K562 (cell line): ENCODE measurements at regions not wholly inside any gene's neighbourhood (a gene's known extent, or its start where the extent isn't known, plus 50 kb on each side); places are given as distances from the start of the nearest gene placed in this dataset.

Source experiments
- ATAC-seq: fragments of 200-7000 bp; cut with Tn5 transposase; 3 replicates; pipeline ENCODE4 v1.9.1; 2020; ENCODE audit warnings: moderate library complexity
- BruUV-seq: library from RNA; stranded (reverse); fragments of 400-500 nt; replicated peaks from 2 replicates; lab custom pipeline; 2021; lab: Mats Ljungman, UMichigan
- CTCF ChIA-PET: fragments of 300-600 bp; formaldehyde crosslinking; extraction: SDS; loops from one replicate; lab custom pipeline; 2021; ENCODE audit warnings: low intra/inter-chr PET ratio; lab: Yijun Ruan, JAX
- POLR2A ChIA-PET: fragments of 300-600, 350-650 bp; sonication (Branson Sonifier 250); formaldehyde crosslinking; extraction: SDS; loops from one replicate; lab custom pipeline; 2021; ENCODE audit warnings: antibody characterized with exemption, inconsistent platforms; lab: Yijun Ruan, JAX
- DNase-seq, 4 experiments: peaks; one replicate each; pipeline versions ENCODE4 v3.0.0 to v3.0.0-alpha.2; 2011 to 2018; ENCODE audit warnings: low spot score in 3 of 4, mixed read lengths in 3 of 4; ENCODE audit errors: extremely low read depth in 1 of 4
- FAIRE-seq: peaks from 2 replicates; lab custom pipeline; 2011; peaks lifted over from hg19 to GRCh38; lab: Jason Lieb, UNC
- H2AFZ ChIP-seq: 2 replicates; pipeline ENCODE4 v1.6.0; 2011; ENCODE audit warnings: low read depth, low read length, control low read depth, inconsistent platforms
- H3K27ac ChIP-seq: fragments of 200-600 bp; 3 replicates; pipeline ENCODE4 v1.8.0; 2011; ENCODE audit warnings: low read depth, mild to moderate bottlenecking, control low read depth, inconsistent platforms, low read length, moderate library complexity, mixed read lengths; ENCODE audit errors: extremely low read depth
- H3K27me3 ChIP-seq, 2 experiments: fragments of 300-600 bp in 1 of 2; 2 replicates in 1 of 2; 3 replicates in 1 of 2; pipeline versions ENCODE4 v1.6.0 to v1.8.0; 2011; ENCODE audit warnings: inconsistent platforms in 2 of 2, low read length in 2 of 2, mild to moderate bottlenecking in 1 of 2, mixed read lengths in 1 of 2, moderate library complexity in 1 of 2; ENCODE audit not compliant: control insufficient read depth in 2 of 2, insufficient read depth in 2 of 2
- H3K36me3 ChIP-seq: fragments of 300-600 bp; 3 replicates; pipeline ENCODE4 v1.8.0; 2011; ENCODE audit warnings: mild to moderate bottlenecking, low read length, inconsistent platforms; ENCODE audit not compliant: control insufficient read depth, insufficient read depth
- H3K4me1 ChIP-seq, 2 experiments: fragments of 200-600 bp in 1 of 2; replicated peaks in 1 of 2; 2 replicates in 1 of 2; 3 replicates in 1 of 2; pipeline versions ENCODE4 v1.5.1 to v1.8.0; 2011; ENCODE audit warnings: inconsistent platforms in 2 of 2, low read length in 2 of 2, mild to moderate bottlenecking in 1 of 2, mixed read lengths in 1 of 2, moderate library complexity in 1 of 2; ENCODE audit not compliant: control insufficient read depth in 2 of 2, insufficient read depth in 2 of 2
- H3K4me2 ChIP-seq: 2 replicates; pipeline ENCODE4 v1.6.1; 2011; ENCODE audit warnings: low read length, control low read depth, inconsistent platforms, mixed read lengths; ENCODE audit not compliant: insufficient read depth
- H3K4me3 ChIP-seq: fragments of 200-600 bp; sonication (generic), shearing (Covaris generic); 2 replicates; pipeline ENCODE4 v1.5.1; 2016; ENCODE audit warnings: control low read depth, inconsistent platforms
- H3K79me2 ChIP-seq: fragments of 200-600 bp; 3 replicates; pipeline ENCODE4 v1.8.0; 2011; ENCODE audit warnings: low read length, inconsistent platforms; ENCODE audit not compliant: control insufficient read depth, insufficient read depth
- H3K9ac ChIP-seq, 2 experiments: 2 replicates each; pipeline versions ENCODE4 v1.6.0 to v1.6.1; 2011; ENCODE audit warnings: low read depth in 2 of 2, low read length in 2 of 2, control low read depth in 1 of 2, inconsistent platforms in 1 of 2, mild to moderate bottlenecking in 1 of 2, mixed read lengths in 1 of 2; ENCODE audit not compliant: insufficient read depth in 1 of 2
- H3K9me1 ChIP-seq: one replicate; pipeline ENCODE4 v1.6.0; 2011; ENCODE audit warnings: inconsistent platforms, mild to moderate bottlenecking, low read length, moderate library complexity; ENCODE audit not compliant: control insufficient read depth, insufficient read depth
- H3K9me3 ChIP-seq: replicated peaks from 2 replicates; pipeline ENCODE4 v1.5.1; 2011; ENCODE audit warnings: low read depth, low read length, inconsistent platforms; ENCODE audit not compliant: control insufficient read depth, insufficient read depth
- H4K20me1 ChIP-seq: replicated peaks from 2 replicates; pipeline ENCODE4 v1.6.1; 2011; ENCODE audit warnings: low read length, inconsistent platforms, mixed read lengths; ENCODE audit not compliant: control insufficient read depth, insufficient read depth
- ATF1 ChIP-seq, 2 experiments: fragments of 450-650 bp in 1 of 2; IDR thresholded peaks; 2 replicates each; pipeline ENCODE4 v1.6.1; 2016; ENCODE audit warnings: missing compliant biosample characterization in 1 of 2, missing genetic modification characterization in 1 of 2
- ATF7 ChIP-seq: fragments of 450-650 bp; IDR thresholded peaks from 2 replicates; pipeline ENCODE4 v1.7.1; 2014; ENCODE audit warnings: mild to moderate bottlenecking, moderate library complexity
- BCL6 ChIP-seq: fragments of 250-450 bp; sonication (Bioruptor Pico); IDR thresholded peaks from 2 replicates; pipeline ENCODE4 v1.4.0; 2020
- BRF1 ChIP-seq: IDR thresholded peaks from 3 replicates; pipeline ENCODE4 v1.6.1; 2011; ENCODE audit warnings: borderline replicate concordance, mild to moderate bottlenecking; ENCODE audit not compliant: insufficient read length; ENCODE audit errors: extremely low read depth
- MYNN ChIP-seq, 2 experiments: sonication (generic); formaldehyde crosslinking in 1 of 2; IDR thresholded peaks; 2 replicates each; pipeline versions ENCODE4 v1.5.0 to v1.6.1; 2016 to 2020; ENCODE audit warnings: antibody characterized with exemption in 1 of 2, missing genetic modification reagents in 1 of 2
- NCOA4 ChIP-seq: fragments of 450-650 bp; IDR thresholded peaks from 2 replicates; pipeline ENCODE4 v1.6.1; 2018; ENCODE audit warnings: mild to moderate bottlenecking; ENCODE audit not compliant: partially characterized antibody
- NEUROD1 ChIP-seq: fragments of 150-350 bp; IDR thresholded peaks from 2 replicates; pipeline ENCODE4 v1.6.1; 2014; ENCODE audit warnings: borderline replicate concordance, low read length, low read depth; ENCODE audit not compliant: partially characterized antibody
- PHF8 ChIP-seq: fragments of 200-600 bp; sonication (generic); IDR thresholded peaks from 2 replicates; pipeline ENCODE4 v1.6.1; 2012; ENCODE audit warnings: mixed run types, mild to moderate bottlenecking, inconsistent platforms, low read length, moderate library complexity, borderline replicate concordance
- SAFB2 ChIP-seq: fragments of 200-400 bp; formaldehyde crosslinking; IDR thresholded peaks from 2 replicates; pipeline ENCODE4 v1.6.1; 2018; ENCODE audit warnings: borderline replicate concordance, low read length, low read depth, moderate library complexity; ENCODE audit not compliant: severe bottlenecking
- TAF9B ChIP-seq: fragments of 450-650 bp; IDR thresholded peaks from 2 replicates; pipeline ENCODE4 v1.6.1; 2018; ENCODE audit warnings: mild to moderate bottlenecking; ENCODE audit not compliant: partially characterized antibody
- YY1 ChIP-seq, 3 experiments: IDR thresholded peaks; 2 replicates each; pipeline ENCODE4 v1.6.1; 2011; ENCODE audit warnings: low read length in 2 of 3, mild to moderate bottlenecking in 2 of 3, moderate library complexity in 2 of 3, borderline replicate concordance in 1 of 3, control low read depth in 1 of 3, low read depth in 1 of 3; ENCODE audit not compliant: insufficient read depth in 3 of 3, insufficient replicate concordance in 2 of 3, control insufficient read depth in 1 of 3, insufficient read length in 1 of 3; ENCODE audit errors: extremely low read depth in 1 of 3
- ZBTB33 ChIP-seq: sonication (generic); formaldehyde crosslinking; IDR thresholded peaks from 2 replicates; pipeline ENCODE4 v1.8.1; 2023; ENCODE audit warnings: mild to moderate bottlenecking, missing genetic modification reagents
- ZNF431 ChIP-seq: sonication (generic); formaldehyde crosslinking; IDR thresholded peaks from 2 replicates; pipeline ENCODE4 v1.8.0; 2022; ENCODE audit warnings: mild to moderate bottlenecking, missing genetic modification reagents
- WGBS: fragments of 100-300 bp; shearing (Covaris generic); methylation state at CpG from one replicate; pipeline ENCODE4 v1.1.6; 2016; ENCODE audit warnings: low coverage, mixed read lengths; ENCODE audit not compliant: insufficient coverage; ENCODE audit errors: missing lambda C conversion rate; 5-methylcytosine and 5-hydroxymethylcytosine counted together
- in situ Hi-C: fragments of 300-500 bp; cut with MboI; formaldehyde crosslinking; loops from 4 replicates; pipeline ENCODE4 v1.15.0; 2018; ENCODE audit warnings: inconsistent platforms, mixed read lengths
- intact Hi-C: fragments of 100-400 bp; cut with micrococcal nuclease; formaldehyde crosslinking; loops from 2 replicates; pipeline ENCODE4 v1.14.2; 2022
- TF ChIP-seq, protein P1 (sequence below): fragments of 250-450 bp; sonication (Bioruptor Pico); IDR thresholded peaks from 2 replicates; pipeline ENCODE4 v1.4.0; 2020; ENCODE audit warnings: mild to moderate bottlenecking, moderate library complexity
- TF ChIP-seq, protein P2 (sequence below): fragments of 250-450 bp; sonication (Bioruptor Pico); IDR thresholded peaks from 2 replicates; pipeline ENCODE4 v1.5.0; 2021; ENCODE audit warnings: mild to moderate bottlenecking, borderline replicate concordance

- Histone ChIP-seq H3K36me3 (no peaks in the 10 kb centered on the region), H4K20me1 (no peaks in the 10 kb centered on the region), H3K9ac (no peak overlapping the region), H3K4me2 (no peak overlapping the region), H3K79me2 (no peaks in the 10 kb centered on the region), H3K27ac (no peak overlapping the region), H3K4me3 (no peak overlapping the region), H3K9me1 (no peaks in the 10 kb centered on the region), H3K27me3 (peaks cover 0 to 2% of the 10 kb centered on the region in 2 experiments; a peak in 1 of 5 replicates), H2AFZ (no peak overlapping the region), H3K4me1 (no peaks in the 10 kb centered on the region), H3K9me3 (no peaks in the 10 kb centered on the region)
- DNase-seq (no peak), FAIRE-seq (no peak), ATAC-seq (no peak)
- in situ Hi-C loops: no loop called here
- intact Hi-C loops: no loop called here
- BruUV-seq: no TSS peak
- ChIA-PET POLR2A (interaction anchor here (0.8 kb wide), 1 partner anchor 640 kb away, joined by 3 read pairs; no protein-coding TSS in a partner anchor), CTCF (no interaction called here)
- WGBS: 0% methylated on average over 2 of the region's 2 CpGs
- TF ChIP-seq BCL6 (CRISPR knock-in tag) (no peak), TAF9B (no peak), MYNN (IDR thresholded peaks at IDR 0.05) (no peak), MYNN (CRISPR knock-in tag; IDR thresholded peaks at IDR 0.05) (no peak), SAFB2 (no peak), ZBTB33 (CRISPR knock-in tag) (no peak), ATF1 (CRISPR knock-in tag; IDR thresholded peaks at IDR 0.05) (no peak), ATF1 (tag; IDR thresholded peaks at IDR 0.05) (no peak), YY1 (IDR thresholded peaks at IDR 0.05; ENCODE audit: borderline replicate concordance in 1 of 3, control insufficient read depth in 1 of 3, extremely low read depth in 1 of 3, insufficient read depth in 3 of 3, insufficient read length in 1 of 3, insufficient replicate concordance in 2 of 3, low read depth in 1 of 3, low read length in 2 of 3) (no peak), BRF1 (no peak), NEUROD1 (no peak), ATF7 (no peak), PHF8 (no peak), NCOA4 (no peak), ZNF431 (no peak)
- TF ChIP-seq, protein P1, sequence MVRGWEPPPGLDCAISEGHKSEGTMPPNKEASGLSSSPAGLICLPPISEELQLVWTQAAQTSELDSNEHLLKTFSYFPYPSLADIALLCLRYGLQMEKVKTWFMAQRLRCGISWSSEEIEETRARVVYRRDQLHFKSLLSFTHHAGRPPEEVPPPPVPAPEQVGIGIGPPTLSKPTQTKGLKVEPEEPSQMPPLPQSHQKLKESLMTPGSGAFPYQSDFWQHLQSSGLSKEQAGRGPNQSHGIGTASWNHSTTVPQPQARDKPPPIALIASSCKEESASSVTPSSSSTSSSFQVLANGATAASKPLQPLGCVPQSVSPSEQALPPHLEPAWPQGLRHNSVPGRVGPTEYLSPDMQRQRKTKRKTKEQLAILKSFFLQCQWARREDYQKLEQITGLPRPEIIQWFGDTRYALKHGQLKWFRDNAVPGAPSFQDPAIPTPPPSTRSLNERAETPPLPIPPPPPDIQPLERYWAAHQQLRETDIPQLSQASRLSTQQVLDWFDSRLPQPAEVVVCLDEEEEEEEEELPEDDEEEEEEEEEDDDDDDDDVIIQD (CRISPR knock-in tag): no peak
- TF ChIP-seq, protein P2, sequence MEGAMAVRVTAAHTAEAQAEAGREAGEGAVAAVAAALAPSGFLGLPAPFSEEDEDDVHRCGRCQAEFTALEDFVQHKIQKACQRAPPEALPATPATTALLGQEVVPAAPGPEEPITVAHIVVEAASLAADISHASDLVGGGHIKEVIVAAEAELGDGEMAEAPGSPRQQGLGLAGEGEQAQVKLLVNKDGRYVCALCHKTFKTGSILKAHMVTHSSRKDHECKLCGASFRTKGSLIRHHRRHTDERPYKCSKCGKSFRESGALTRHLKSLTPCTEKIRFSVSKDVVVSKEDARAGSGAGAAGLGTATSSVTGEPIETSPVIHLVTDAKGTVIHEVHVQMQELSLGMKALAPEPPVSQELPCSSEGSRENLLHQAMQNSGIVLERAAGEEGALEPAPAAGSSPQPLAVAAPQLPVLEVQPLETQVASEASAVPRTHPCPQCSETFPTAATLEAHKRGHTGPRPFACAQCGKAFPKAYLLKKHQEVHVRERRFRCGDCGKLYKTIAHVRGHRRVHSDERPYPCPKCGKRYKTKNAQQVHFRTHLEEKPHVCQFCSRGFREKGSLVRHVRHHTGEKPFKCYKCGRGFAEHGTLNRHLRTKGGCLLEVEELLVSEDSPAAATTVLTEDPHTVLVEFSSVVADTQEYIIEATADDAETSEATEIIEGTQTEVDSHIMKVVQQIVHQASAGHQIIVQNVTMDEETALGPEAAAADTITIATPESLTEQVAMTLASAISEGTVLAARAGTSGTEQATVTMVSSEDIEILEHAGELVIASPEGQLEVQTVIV (CRISPR knock-in tag): no peak
Observed at GRCh38 chr2:67516899-67517530, 119.9 kb downstream of the ETAA1 start.
